Erythroblast (primary cell): ENCODE measurements at regions not wholly inside any gene's neighbourhood (a gene's known extent, or its start where the extent isn't known, plus 50 kb on each side); places are given as distances from the start of the nearest gene placed in this dataset.

ENCODE experiments used
- GATA1 ChIP-seq: IDR thresholded peaks from 2 replicates; pipeline ENCODE4 v1.6.1; 2011; ENCODE audit warnings: low read depth, mild to moderate bottlenecking, control low read depth, low read length, moderate library complexity
- POLR2A ChIP-seq: IDR thresholded peaks from 2 replicates; pipeline ENCODE4 v1.6.1; 2011; ENCODE audit warnings: mild to moderate bottlenecking, low read length

DNA sequence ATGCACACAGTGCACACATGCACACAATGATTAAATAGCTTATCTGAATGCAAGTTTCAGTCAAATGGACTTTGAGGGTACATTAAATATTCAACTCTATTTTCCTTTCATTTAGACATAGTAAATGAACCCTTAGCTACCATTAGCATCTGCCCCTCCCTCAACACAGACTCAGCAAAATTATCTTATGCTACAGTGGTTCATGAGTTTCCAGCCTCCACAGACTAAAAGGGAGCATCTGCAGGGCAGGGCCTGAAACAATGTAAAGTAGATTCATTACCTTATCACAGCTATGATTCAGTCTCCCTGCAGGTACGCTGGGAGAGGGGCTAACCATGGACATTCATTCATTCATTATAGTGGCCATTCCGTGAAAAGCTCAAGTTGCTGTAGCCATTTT lies 329.1 kb downstream of the VGLL3 start:
- TF ChIP-seq POLR2A, result no peak
- TF ChIP-seq GATA1, result no peak
